Epithelial cell of esophagus (primary cell): ENCODE measurements at regions not wholly inside any gene's neighbourhood (a gene's known extent, or its start where the extent isn't known, plus 50 kb on each side); places are given as distances from the start of the nearest gene placed in this dataset.

Source experiments
- DNase-seq: peaks from one replicate; pipeline ENCODE4 v3.0.0; 2010; ENCODE audit warnings: low read depth
- H3K4me3 ChIP-seq: 2 replicates; pipeline ENCODE4 v1.5.1; 2011; ENCODE audit warnings: mild to moderate bottlenecking, low read length, control low read depth
- CTCF ChIP-seq: IDR thresholded peaks from 2 replicates; pipeline ENCODE4 v1.5.1; 2011; ENCODE audit warnings: low read depth, mild to moderate bottlenecking, low read length, control low read depth, inconsistent platforms; ENCODE audit not compliant: insufficient read depth; ENCODE audit errors: missing control alignments

DNA sequence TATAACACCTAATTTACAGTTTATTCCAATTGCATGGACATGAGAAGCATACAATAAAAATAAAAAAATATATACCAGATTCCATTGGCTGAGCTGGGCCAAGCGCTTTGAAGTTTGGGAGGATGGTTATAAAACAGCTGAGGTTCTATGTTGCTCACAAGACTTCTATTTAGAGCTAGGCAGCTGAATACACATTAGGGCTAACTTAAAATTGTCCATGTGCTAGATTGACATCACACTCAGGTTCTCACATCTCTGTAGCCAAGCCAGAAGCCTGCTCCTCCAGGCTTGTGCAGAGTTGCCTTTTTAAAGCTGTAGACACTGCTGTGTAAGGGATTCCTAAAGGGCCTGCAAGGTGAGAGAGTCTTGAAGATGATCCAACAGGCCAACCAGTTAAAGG, 871.1 kb upstream of the FANCL start:
- no peak for DNase-seq
- no peak overlapping the region for H3K4me3 ChIP-seq
- no peak for TF ChIP-seq CTCF

DNA sequence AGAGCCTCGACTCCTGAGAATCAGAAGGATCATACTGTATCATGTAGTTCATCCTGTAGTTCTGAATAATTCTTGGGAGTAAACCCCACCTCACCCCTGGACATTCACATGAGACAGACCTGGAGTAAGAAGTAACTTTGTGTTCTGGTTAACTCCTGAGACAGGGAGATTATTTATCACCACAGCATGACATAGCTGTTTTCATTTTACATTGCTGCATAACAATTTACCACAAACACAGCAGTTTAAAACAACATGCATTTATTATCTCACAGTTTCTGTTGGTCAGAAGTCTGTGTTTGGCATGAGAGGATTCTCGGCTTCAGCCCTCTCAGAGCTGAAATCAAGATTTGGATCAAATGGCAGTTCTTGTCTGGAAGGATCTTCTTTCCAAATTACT, 855.8 kb upstream of the FANCL start:
- no peak for TF ChIP-seq CTCF
- DNase-seq: no peak
- H3K4me3 ChIP-seq: no peak overlapping the region

- H3K4me3 ChIP-seq: no peak overlapping the region
- TF ChIP-seq CTCF: no peak
Measured at GRCh38 chr2:59093571-59093970, 852.4 kb upstream of the FANCL start.

DNA sequence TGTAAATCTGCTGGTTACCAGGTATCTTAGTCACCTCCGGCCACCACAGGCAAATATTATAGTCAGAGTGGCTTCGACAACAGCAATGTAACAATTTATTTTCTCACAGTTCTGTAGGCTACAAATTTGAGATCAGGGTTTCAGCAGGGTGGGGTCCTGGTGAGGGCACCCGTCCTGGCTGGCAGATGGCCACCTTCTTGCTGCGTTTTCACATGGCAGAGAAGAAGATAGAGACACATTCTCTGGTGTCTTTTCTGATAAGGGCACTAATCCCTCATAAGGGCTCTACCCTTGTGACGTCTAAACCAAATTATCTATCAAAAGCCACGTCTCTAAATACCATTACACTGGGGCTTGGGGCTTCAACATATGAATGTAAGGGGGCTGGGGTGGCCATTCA, 843.2 kb upstream of the FANCL start:
- no peak overlapping the region for H3K4me3 ChIP-seq
- no peak for TF ChIP-seq CTCF
- DNase-seq: no peak

More at GRCh38 chr2:59093571-59093970, 852.4 kb upstream of the FANCL start:
- DNase-seq: peak; percentile 56

GRCh38 chr2:59083075-59083828, 842.1 kb upstream of the FANCL start:
- no peak for DNase-seq
- no peak for TF ChIP-seq CTCF
- H3K4me3 ChIP-seq: no peak overlapping the region

DNA sequence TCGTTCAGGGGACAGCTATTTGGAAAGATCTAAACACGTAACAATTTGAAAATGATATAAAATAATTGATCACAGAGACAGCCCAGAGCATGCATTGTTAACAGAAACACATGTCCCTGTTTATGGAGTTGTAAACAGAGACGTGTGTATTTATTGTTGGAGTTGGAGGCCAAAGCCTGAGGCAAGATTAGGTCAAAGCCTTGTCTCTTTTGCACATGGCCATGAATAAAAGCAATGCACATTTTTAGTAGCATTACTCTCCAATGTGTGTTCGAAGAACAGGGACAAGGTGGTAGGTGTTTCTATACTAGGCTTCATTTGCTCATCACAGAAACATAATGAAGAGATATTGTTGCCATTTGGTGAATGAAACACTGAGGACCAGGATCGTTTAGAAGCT, 841.5 kb upstream of the FANCL start:
- H3K4me3 ChIP-seq: no peak overlapping the region
- no peak for TF ChIP-seq CTCF
- DNase-seq: no peak
